Tibial nerve (tissue), 4 donors: ENCODE measurements at regions not wholly inside any gene's neighbourhood (a gene's known extent, or its start where the extent isn't known, plus 50 kb on each side); places are given as distances from the start of the nearest gene placed in this dataset.

Experiments used
- DNase-seq, 2 donors: peaks; one replicate each; pipeline ENCODE4 v3.0.0-alpha.2; 2019; ENCODE audit warnings: low spot score in 2 of 2
- H3K27ac ChIP-seq, 4 donors: fragments of 200-600 bp; sonication (generic) in 3 of 4; one replicate each; pipeline ENCODE4 v1.5.1; 2017 to 2019; ENCODE audit warnings: mild to moderate bottlenecking in 1 of 4
- H3K27me3 ChIP-seq, 2 donors: fragments of 200-600 bp; sonication (generic) in 1 of 2; one replicate each; pipeline versions ENCODE4 v1.5.1 to v1.6.0; 2017 to 2019
- H3K36me3 ChIP-seq, 3 donors: fragments of 200-600 bp; sonication (generic); one replicate each; pipeline ENCODE4 v1.5.1; 2018 to 2019
- H3K4me1 ChIP-seq, 4 donors: fragments of 200-600 bp; sonication (generic) in 3 of 4; one replicate each; pipeline ENCODE4 v1.5.1; 2017 to 2019
- H3K4me3 ChIP-seq, 4 donors: fragments of 200-600 bp; sonication (generic) in 3 of 4; one replicate each; pipeline ENCODE4 v1.5.1; 2017 to 2019; ENCODE audit warnings: mild to moderate bottlenecking in 1 of 4, moderate library complexity in 1 of 4
- H3K9me3 ChIP-seq, 4 donors: fragments of 200-600 bp; sonication (generic) in 3 of 4; one replicate each; pipeline ENCODE4 v1.5.1; 2017 to 2019
- EP300 ChIP-seq, 2 donors: sonication (generic); formaldehyde crosslinking; IDR thresholded peaks; one replicate each; pipeline ENCODE4 v1.6.1; 2017; ENCODE audit warnings: antibody characterized with exemption in 2 of 2, mild to moderate bottlenecking in 1 of 2
- POLR2A ChIP-seq, 2 donors: fragments of 450-650 bp; IDR thresholded peaks; one replicate each; pipeline ENCODE4 v1.6.1; 2017; ENCODE audit warnings: antibody characterized with exemption in 2 of 2, mild to moderate bottlenecking in 2 of 2, moderate library complexity in 2 of 2
- WGBS, 2 donors: methylation state at CpG; one replicate each; pipeline ENCODE4 v1.1.5; 2018; 5-methylcytosine and 5-hydroxymethylcytosine counted together
- TF ChIP-seq, protein P1 (sequence below), 5 experiments: fragments of 200-600 bp in 3 of 5; fragments of 450-650 bp in 2 of 5; sonication (generic) in 3 of 5; IDR thresholded peaks; one replicate each; pipeline ENCODE4 v1.5.1; 2016 to 2019; ENCODE audit warnings: antibody characterized with exemption in 5 of 5, mild to moderate bottlenecking in 3 of 5, moderate library complexity in 2 of 5

DNA sequence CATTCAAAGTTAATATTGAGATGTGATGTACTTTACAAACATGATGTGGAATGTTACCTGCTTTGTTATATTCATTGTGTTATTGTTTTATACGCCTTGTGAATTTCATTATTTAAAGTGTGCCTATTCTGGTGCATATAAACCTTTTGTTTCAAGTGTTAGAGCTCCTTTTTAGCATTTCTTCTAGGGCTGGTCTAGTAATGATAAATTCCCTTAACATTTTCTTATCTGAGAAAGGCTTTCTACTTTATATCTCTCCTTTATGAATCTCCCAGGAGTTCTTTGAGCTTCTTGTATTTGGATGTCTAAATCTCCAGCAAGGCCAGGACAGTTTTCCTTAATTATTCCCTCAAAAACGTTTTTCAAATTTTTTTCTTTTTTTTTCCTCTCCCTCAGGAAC lies 1005.6 kb downstream of the IGSF11 start:
- Histone ChIP-seq H3K27me3 (no peaks in the 10 kb centered on the region), H3K4me3 (no peak overlapping the region), H3K27ac (no peak overlapping the region), H3K9me3 (peaks cover 0 to 31% (median 7%) of the 10 kb centered on the region in 4 donors), H3K4me1 (no peaks in the 10 kb centered on the region), H3K36me3 (no peaks in the 10 kb centered on the region)
- TF ChIP-seq EP300 (IDR thresholded peaks at IDR 0.05) (no peak), POLR2A (IDR thresholded peaks at IDR 0.05) (no peak)
- TF ChIP-seq, protein P1, sequence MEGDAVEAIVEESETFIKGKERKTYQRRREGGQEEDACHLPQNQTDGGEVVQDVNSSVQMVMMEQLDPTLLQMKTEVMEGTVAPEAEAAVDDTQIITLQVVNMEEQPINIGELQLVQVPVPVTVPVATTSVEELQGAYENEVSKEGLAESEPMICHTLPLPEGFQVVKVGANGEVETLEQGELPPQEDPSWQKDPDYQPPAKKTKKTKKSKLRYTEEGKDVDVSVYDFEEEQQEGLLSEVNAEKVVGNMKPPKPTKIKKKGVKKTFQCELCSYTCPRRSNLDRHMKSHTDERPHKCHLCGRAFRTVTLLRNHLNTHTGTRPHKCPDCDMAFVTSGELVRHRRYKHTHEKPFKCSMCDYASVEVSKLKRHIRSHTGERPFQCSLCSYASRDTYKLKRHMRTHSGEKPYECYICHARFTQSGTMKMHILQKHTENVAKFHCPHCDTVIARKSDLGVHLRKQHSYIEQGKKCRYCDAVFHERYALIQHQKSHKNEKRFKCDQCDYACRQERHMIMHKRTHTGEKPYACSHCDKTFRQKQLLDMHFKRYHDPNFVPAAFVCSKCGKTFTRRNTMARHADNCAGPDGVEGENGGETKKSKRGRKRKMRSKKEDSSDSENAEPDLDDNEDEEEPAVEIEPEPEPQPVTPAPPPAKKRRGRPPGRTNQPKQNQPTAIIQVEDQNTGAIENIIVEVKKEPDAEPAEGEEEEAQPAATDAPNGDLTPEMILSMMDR (IDR thresholded peaks at IDR 0.05), result no peak
- 47 to 49% methylated on average over 2 of the region's 2 CpGs for WGBS, 2 donors
- DNase-seq, result no peak

DNA sequence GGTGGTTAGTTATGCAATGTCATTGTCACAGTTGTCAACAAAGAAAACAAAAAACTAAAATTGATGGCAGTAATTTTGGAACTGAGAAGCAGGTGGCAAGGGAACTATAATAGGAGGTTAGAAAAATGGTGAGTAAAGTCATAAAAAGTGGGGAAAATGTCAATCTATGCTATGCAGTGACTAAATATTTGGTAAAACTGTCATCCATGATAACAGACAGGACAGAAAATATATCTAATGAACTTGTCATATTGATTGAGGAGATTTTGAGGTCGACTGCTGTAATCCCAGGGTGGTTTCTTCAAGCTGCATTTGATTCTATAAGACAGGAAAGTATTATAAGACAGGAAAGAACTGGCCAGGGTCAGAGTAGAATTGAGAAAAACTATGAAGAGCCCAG lies 998.4 kb downstream of the IGSF11 start:
- no peak overlapping the region for H3K4me3 ChIP-seq
- H3K9me3 ChIP-seq, result peaks cover 0 to 13% (median 0%) of the 10 kb centered on the region in 4 donors
- TF ChIP-seq EP300 (IDR thresholded peaks at IDR 0.05) (no peak), POLR2A (IDR thresholded peaks at IDR 0.05) (no peak)
- TF ChIP-seq, protein P1 (IDR thresholded peaks at IDR 0.05), result no peak
- DNase-seq, result no peak
- H3K36me3 ChIP-seq, result no peaks in the 10 kb centered on the region
- no peak overlapping the region for H3K27ac ChIP-seq
- H3K4me1 ChIP-seq, result no peaks in the 10 kb centered on the region
- 41 to 51% methylated on average over 1 of the region's 1 CpG for WGBS, 2 donors
- no peaks in the 10 kb centered on the region for H3K27me3 ChIP-seq

DNA sequence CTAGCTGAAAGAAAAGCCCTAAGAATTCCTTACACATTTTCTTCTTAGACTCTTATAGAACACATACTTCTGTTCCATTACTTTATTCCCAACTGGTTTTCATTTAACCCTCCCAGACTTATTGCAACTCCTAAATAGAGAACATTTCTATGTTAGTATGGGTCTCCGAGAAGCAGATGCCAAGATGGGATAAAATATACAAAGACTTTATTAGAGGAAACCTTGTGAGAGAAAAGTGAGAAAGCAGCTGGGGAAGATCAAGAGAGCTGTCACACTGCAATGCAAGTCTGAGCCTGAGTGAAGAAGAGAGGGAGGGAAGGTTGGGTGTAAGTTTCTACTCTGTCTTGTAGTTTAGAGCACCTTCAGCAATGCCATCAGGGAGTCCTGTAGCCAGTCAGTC lies 979.3 kb downstream of the IGSF11 start:
- TF ChIP-seq, protein P1 (IDR thresholded peaks at IDR 0.05), result no peak
- TF ChIP-seq POLR2A (IDR thresholded peaks at IDR 0.05), result no peak
- no peak for TF ChIP-seq EP300 (IDR thresholded peaks at IDR 0.05)
- 0 to 45% methylated on average over 1 of the region's 1 CpG for WGBS, 2 donors
- Histone ChIP-seq H3K27ac (no peak overlapping the region), H3K27me3 (no peaks in the 10 kb centered on the region), H3K4me3 (no peak overlapping the region), H3K36me3 (no peaks in the 10 kb centered on the region), H3K9me3 (peaks cover 0 to 9% (median 2%) of the 10 kb centered on the region in 4 donors), H3K4me1 (no peaks in the 10 kb centered on the region)
- DNase-seq, result no peak

DNA sequence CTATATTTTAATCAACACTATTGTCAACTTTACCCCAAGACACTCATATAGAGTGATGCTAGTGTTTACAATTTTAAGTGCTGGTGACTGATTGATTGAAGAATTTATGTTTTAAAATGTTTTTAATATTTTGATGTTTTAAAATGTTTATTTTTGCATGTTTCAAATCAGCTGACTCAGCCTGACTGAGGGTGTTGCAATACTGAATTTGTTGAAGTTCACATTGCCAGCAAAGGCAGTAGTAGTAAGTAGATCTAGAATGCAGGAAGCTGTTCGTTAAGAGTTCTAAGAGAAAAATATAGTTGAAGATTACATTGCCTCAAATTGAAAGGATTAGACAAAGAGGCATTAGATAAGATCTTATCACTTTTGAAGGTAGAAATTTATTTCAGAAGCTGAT lies 977.6 kb downstream of the IGSF11 start:
- no peak overlapping the region for H3K27ac ChIP-seq
- no peak overlapping the region for H3K4me3 ChIP-seq
- H3K4me1 ChIP-seq, result no peaks in the 10 kb centered on the region
- TF ChIP-seq POLR2A (IDR thresholded peaks at IDR 0.05) (no peak), EP300 (IDR thresholded peaks at IDR 0.05) (no peak)
- TF ChIP-seq, protein P1 (IDR thresholded peaks at IDR 0.05), result no peak
- 69 to 77% methylated on average over 1 of the region's 1 CpG for WGBS, 2 donors
- DNase-seq, result no peak
- no peaks in the 10 kb centered on the region for H3K9me3 ChIP-seq
- H3K36me3 ChIP-seq, result no peaks in the 10 kb centered on the region
- H3K27me3 ChIP-seq, result no peaks in the 10 kb centered on the region

DNA sequence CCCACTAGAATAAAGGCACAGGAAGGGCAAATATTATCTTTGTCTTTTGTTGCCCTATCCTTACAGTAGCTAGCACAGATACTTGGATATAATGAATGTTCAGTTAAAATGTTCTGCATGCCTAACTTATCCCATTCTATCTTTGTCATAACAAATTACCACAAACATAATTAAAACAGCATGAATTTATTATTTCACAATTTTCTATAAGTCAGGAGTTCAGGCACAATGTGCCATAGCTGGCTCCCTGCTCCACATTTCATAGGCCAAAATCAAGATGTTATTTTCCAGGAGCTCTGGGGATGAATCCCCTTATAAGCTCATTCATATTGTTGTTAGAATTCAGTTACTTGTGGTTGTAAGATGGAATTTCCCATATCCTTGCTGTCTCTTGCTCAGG lies 975.5 kb downstream of the IGSF11 start:
- no peak overlapping the region for H3K27ac ChIP-seq
- H3K4me1 ChIP-seq, result no peaks in the 10 kb centered on the region
- no peaks in the 10 kb centered on the region for H3K36me3 ChIP-seq
- TF ChIP-seq, protein P1 (IDR thresholded peaks at IDR 0.05), result no peak
- TF ChIP-seq EP300 (IDR thresholded peaks at IDR 0.05) (no peak), POLR2A (IDR thresholded peaks at IDR 0.05) (no peak)
- no peak overlapping the region for H3K4me3 ChIP-seq
- no peak for DNase-seq
- H3K27me3 ChIP-seq, result no peaks in the 10 kb centered on the region
- H3K9me3 ChIP-seq, result peaks cover 0 to under 1% (median 0%) of the 10 kb centered on the region in 4 donors
